Keratinocyte (primary cell): ENCODE measurements at regions not wholly inside any gene's neighbourhood (a gene's known extent, or its start where the extent isn't known, plus 50 kb on each side); places are given as distances from the start of the nearest gene placed in this dataset.

Source experiments
- DNase-seq: peaks from one replicate; pipeline ENCODE4 v3.0.0-alpha.2; 2011; ENCODE audit warnings: low read depth, missing footprints, low spot score
- FAIRE-seq: peaks from 2 replicates; lab custom pipeline; 2011; peaks lifted over from hg19 to GRCh38; lab: Jason Lieb, UNC
- H2AFZ ChIP-seq: 2 replicates; pipeline ENCODE4 v1.6.0; 2012; ENCODE audit warnings: low read length, control low read depth, inconsistent platforms; ENCODE audit not compliant: control insufficient read depth
- H3K27ac ChIP-seq: 2 replicates; pipeline ENCODE4 v1.5.1; 2011; ENCODE audit warnings: low read length; ENCODE audit not compliant: control insufficient read depth, insufficient read depth
- H3K27me3 ChIP-seq: 3 replicates; pipeline ENCODE4 v1.6.0; 2011; ENCODE audit warnings: low read length; ENCODE audit not compliant: control insufficient read depth, insufficient read depth; ENCODE audit errors: extremely low read depth
- H3K36me3 ChIP-seq, 2 experiments: 2 replicates in 1 of 2; 3 replicates in 1 of 2; pipeline ENCODE4 v1.5.1; 2011; ENCODE audit warnings: low read length in 2 of 2, mild to moderate bottlenecking in 1 of 2; ENCODE audit not compliant: control insufficient read depth in 2 of 2, insufficient read depth in 2 of 2; ENCODE audit errors: extremely low read depth in 1 of 2
- H3K4me1 ChIP-seq: 3 replicates; pipeline ENCODE4 v1.5.1; 2011; ENCODE audit warnings: low read length; ENCODE audit not compliant: control insufficient read depth, insufficient read depth; ENCODE audit errors: extremely low read depth
- H3K4me2 ChIP-seq: 3 replicates; pipeline ENCODE4 v1.6.0; 2011; ENCODE audit warnings: low read depth, low read length; ENCODE audit not compliant: control insufficient read depth, insufficient read depth; ENCODE audit errors: extremely low read depth
- H3K4me3 ChIP-seq, 3 experiments: fragments of 200-600 bp in 1 of 3; sonication (generic) in 1 of 3; 2 replicates in 2 of 3; 3 replicates in 1 of 3; pipeline ENCODE4 v1.5.1; 2011 to 2016; ENCODE audit warnings: low read length in 3 of 3, mild to moderate bottlenecking in 3 of 3, control low read depth in 2 of 3, inconsistent platforms in 1 of 3, low read depth in 1 of 3, mixed read lengths in 1 of 3, mixed run types in 1 of 3, moderate library complexity in 1 of 3; ENCODE audit not compliant: control insufficient read depth in 2 of 3, insufficient read depth in 2 of 3; ENCODE audit errors: extremely low read depth in 1 of 3
- H3K79me2 ChIP-seq: 2 replicates; pipeline ENCODE4 v1.6.0; 2012; ENCODE audit warnings: low read length; ENCODE audit not compliant: control insufficient read depth, insufficient read depth
- H3K9ac ChIP-seq: 3 replicates; pipeline ENCODE4 v1.6.0; 2011; ENCODE audit warnings: low read length; ENCODE audit not compliant: control insufficient read depth, insufficient read depth; ENCODE audit errors: extremely low read depth
- H3K9me1 ChIP-seq: 3 replicates; pipeline ENCODE4 v1.6.0; 2011; ENCODE audit warnings: low read length; ENCODE audit not compliant: control insufficient read depth, insufficient read depth; ENCODE audit errors: extremely low read depth
- H3K9me3 ChIP-seq: 2 replicates; pipeline ENCODE4 v1.5.1; 2012; ENCODE audit warnings: low read depth, low read length; ENCODE audit not compliant: control insufficient read depth
- H4K20me1 ChIP-seq: 3 replicates; pipeline ENCODE4 v1.6.0; 2011; ENCODE audit warnings: low read length; ENCODE audit not compliant: control insufficient read depth, insufficient read depth; ENCODE audit errors: extremely low read depth
- EZH2 ChIP-seq: IDR thresholded peaks from one replicate; pipeline ENCODE4 v1.6.1; 2012; ENCODE audit warnings: inconsistent platforms, mild to moderate bottlenecking, low read length, moderate library complexity
- dilution Hi-C: fragments of 300-500 bp; cut with MboI; formaldehyde crosslinking; loops from one replicate; pipeline ENCODE4 v1.7.0; 2020; ENCODE audit warnings: low sequenced_read_pairs; ENCODE audit not compliant: extremely low pct_ligation_motif_present
- TF ChIP-seq, protein P1 (sequence below), 3 experiments: IDR thresholded peaks in 1 of 3; conservative IDR thresholded peaks in 1 of 3; optimal IDR thresholded peaks in 1 of 3; 2 replicates in 2 of 3; 3 replicates in 1 of 3; pipeline versions ENCODE3 to v1.5.1; 2011; ENCODE audit warnings: low read length in 3 of 3, mild to moderate bottlenecking in 3 of 3, moderate library complexity in 2 of 3, control low read depth in 1 of 3, inconsistent platforms in 1 of 3; ENCODE audit not compliant: insufficient read depth in 2 of 3; ENCODE audit errors: extremely low read depth in 1 of 3

DNA sequence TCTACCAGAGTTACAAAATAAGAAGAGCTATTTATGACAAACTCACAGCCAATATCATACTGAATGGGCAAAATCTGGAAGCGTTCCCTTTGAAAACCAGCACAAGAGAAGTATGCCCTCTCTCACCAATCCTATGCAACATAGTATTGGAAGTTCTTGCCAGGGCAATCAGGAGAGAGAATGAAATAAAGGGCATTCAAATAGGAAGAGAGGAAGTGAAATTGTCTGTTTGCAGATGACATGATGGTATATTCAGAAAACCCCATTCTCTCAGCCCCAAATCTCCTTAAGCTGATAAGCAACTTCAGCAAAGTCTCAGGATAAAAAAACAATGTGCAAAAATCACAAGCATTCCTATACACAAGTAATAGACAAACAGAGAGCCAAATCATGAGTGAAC, 1169.5 kb downstream of the AMY1C start:
- Histone ChIP-seq H3K4me2 (no peak overlapping the region), H4K20me1 (no peaks in the 10 kb centered on the region), H3K9me1 (no peaks in the 10 kb centered on the region), H3K79me2 (no peaks in the 10 kb centered on the region), H3K36me3 (no peaks in the 10 kb centered on the region), H3K4me1 (no peaks in the 10 kb centered on the region), H3K27ac (no peak overlapping the region), H3K9ac (no peak overlapping the region), H3K9me3 (no peaks in the 10 kb centered on the region), H2AFZ (no peak overlapping the region), H3K27me3 (no peaks in the 10 kb centered on the region), H3K4me3 (no peak overlapping the region)
- DNase-seq (no peak), FAIRE-seq (no peak)
- dilution Hi-C loops, result no loop called here
- TF ChIP-seq, protein P1, sequence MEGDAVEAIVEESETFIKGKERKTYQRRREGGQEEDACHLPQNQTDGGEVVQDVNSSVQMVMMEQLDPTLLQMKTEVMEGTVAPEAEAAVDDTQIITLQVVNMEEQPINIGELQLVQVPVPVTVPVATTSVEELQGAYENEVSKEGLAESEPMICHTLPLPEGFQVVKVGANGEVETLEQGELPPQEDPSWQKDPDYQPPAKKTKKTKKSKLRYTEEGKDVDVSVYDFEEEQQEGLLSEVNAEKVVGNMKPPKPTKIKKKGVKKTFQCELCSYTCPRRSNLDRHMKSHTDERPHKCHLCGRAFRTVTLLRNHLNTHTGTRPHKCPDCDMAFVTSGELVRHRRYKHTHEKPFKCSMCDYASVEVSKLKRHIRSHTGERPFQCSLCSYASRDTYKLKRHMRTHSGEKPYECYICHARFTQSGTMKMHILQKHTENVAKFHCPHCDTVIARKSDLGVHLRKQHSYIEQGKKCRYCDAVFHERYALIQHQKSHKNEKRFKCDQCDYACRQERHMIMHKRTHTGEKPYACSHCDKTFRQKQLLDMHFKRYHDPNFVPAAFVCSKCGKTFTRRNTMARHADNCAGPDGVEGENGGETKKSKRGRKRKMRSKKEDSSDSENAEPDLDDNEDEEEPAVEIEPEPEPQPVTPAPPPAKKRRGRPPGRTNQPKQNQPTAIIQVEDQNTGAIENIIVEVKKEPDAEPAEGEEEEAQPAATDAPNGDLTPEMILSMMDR (optimal IDR thresholded peaks at IDR 0.05 in 1 of 3, IDR thresholded peaks at IDR 0.05 in 1 of 3, conservative IDR thresholded peaks at IDR 0.05 in 1 of 3; ENCODE audit: extremely low read depth in 1 of 3, insufficient read depth in 2 of 3, low read length in 3 of 3), result no peak
- no peak for TF ChIP-seq EZH2

DNA sequence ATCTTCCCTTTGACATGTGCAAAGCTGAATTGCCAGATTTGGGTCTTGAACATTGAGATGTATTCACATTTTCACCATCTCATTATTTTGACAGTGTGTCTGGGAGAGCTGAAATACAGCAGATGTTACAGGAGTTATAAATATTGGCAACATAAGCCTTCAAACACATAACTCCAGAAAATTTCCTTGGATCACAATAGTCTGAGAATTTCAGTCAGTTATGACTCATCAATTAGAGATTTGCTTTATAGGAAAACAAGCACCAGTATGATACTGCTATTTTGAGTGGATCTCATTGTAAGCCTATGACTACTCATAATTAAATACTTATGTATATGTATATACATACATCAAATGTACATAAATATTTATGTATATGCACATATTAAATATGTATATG, 1171.8 kb downstream of the AMY1C start:
- dilution Hi-C loops, result no loop called here
- Histone ChIP-seq H4K20me1 (no peaks in the 10 kb centered on the region), H3K27ac (no peak overlapping the region), H3K9ac (no peak overlapping the region), H3K36me3 (no peaks in the 10 kb centered on the region), H3K4me2 (no peak overlapping the region), H3K27me3 (no peaks in the 10 kb centered on the region), H3K79me2 (no peaks in the 10 kb centered on the region), H2AFZ (no peak overlapping the region), H3K9me1 (no peaks in the 10 kb centered on the region), H3K4me1 (no peaks in the 10 kb centered on the region), H3K9me3 (no peaks in the 10 kb centered on the region), H3K4me3 (no peak overlapping the region)
- DNase-seq (no peak), FAIRE-seq (no peak)
- TF ChIP-seq EZH2, result no peak
- TF ChIP-seq, protein P1 (optimal IDR thresholded peaks at IDR 0.05 in 1 of 3, IDR thresholded peaks at IDR 0.05 in 1 of 3, conservative IDR thresholded peaks at IDR 0.05 in 1 of 3; ENCODE audit: extremely low read depth in 1 of 3, insufficient read depth in 2 of 3, low read length in 3 of 3), result no peak
